ENCODE measurements at regions not wholly inside any gene's neighbourhood (a gene's known extent, or its start where the extent isn't known, plus 50 kb on each side); places are given as distances from the start of the nearest gene placed in this dataset.

- no peaks in the 10 kb centered on the region for H3K9me3 ChIP-seq (ENCODE audit: low read length)
- no peaks in the 10 kb centered on the region for H3K79me2 ChIP-seq (replicated peaks; ENCODE audit: insufficient read depth, low read length)
- H4K20me1 ChIP-seq (ENCODE audit: insufficient read depth), result no peaks in the 10 kb centered on the region
- no peak overlapping the region for H3K4me3 ChIP-seq (ENCODE audit: low read length)
- no peaks in the 10 kb centered on the region for H3K27me3 ChIP-seq (ENCODE audit: insufficient read depth, low read depth, low read length)
- H3F3A ChIP-seq (ENCODE audit: insufficient read depth, low read length, poor library complexity, severe bottlenecking), result no peaks in the 10 kb centered on the region
- H3K9ac ChIP-seq (ENCODE audit: low read length), result no peak overlapping the region
- no peak for TF ChIP-seq POLR2AphosphoS5 (IDR thresholded peaks at IDR 0.05)
- TF ChIP-seq EZH2 (IDR thresholded peaks at IDR 0.05; ENCODE audit: borderline replicate concordance, insufficient read depth, low read length, poor library complexity, severe bottlenecking), result no peak
- TF ChIP-seq EP300 (conservative IDR thresholded peaks at IDR 0.05; ENCODE audit: poor library complexity, severe bottlenecking), result no peak
- no peak for TF ChIP-seq SMC3 (conservative IDR thresholded peaks at IDR 0.05; ENCODE audit: poor library complexity)
- H2AFZ ChIP-seq (ENCODE audit: low read depth, low read length), result no peak overlapping the region
- no peak overlapping the region for H3K4me2 ChIP-seq (ENCODE audit: low read length)
- no peak overlapping the region for H3K27ac ChIP-seq (ENCODE audit: low read length)
- H3K36me3 ChIP-seq (ENCODE audit: insufficient read depth, low read length), result no peaks in the 10 kb centered on the region
- H3K9me2 ChIP-seq (ENCODE audit: insufficient read depth, low read length), result no peaks in the 10 kb centered on the region
Measured at GRCh38 chrX:137236837-137237236, 203.0 kb upstream of the GPR101 start.

- Histone ChIP-seq H3K9me3 (ENCODE audit: low read length) (no peaks in the 10 kb centered on the region), H3K27ac (ENCODE audit: low read length) (no peak overlapping the region), H3K36me3 (ENCODE audit: insufficient read depth, low read length) (no peaks in the 10 kb centered on the region), H3K4me2 (ENCODE audit: low read length) (no peak overlapping the region), H3K27me3 (ENCODE audit: insufficient read depth, low read depth, low read length) (no peaks in the 10 kb centered on the region), H4K20me1 (ENCODE audit: insufficient read depth) (no peaks in the 10 kb centered on the region), H3K9me2 (ENCODE audit: insufficient read depth, low read length) (no peaks in the 10 kb centered on the region), H3K4me3 (ENCODE audit: low read length) (no peak overlapping the region), H3K79me2 (replicated peaks; ENCODE audit: insufficient read depth, low read length) (no peaks in the 10 kb centered on the region), H3F3A (ENCODE audit: insufficient read depth, low read length, poor library complexity, severe bottlenecking) (no peaks in the 10 kb centered on the region), H3K9ac (ENCODE audit: low read length) (no peak overlapping the region), H2AFZ (ENCODE audit: low read depth, low read length) (no peak overlapping the region)
- TF ChIP-seq EP300 (conservative IDR thresholded peaks at IDR 0.05; ENCODE audit: poor library complexity, severe bottlenecking), result no peak
- TF ChIP-seq TAF1 (IDR thresholded peaks at IDR 0.05; ENCODE audit: low read depth), result no peak
- no peak for TF ChIP-seq POLR2AphosphoS5 (IDR thresholded peaks at IDR 0.05)
- TF ChIP-seq MXI1 (conservative IDR thresholded peaks at IDR 0.05; ENCODE audit: poor library complexity, severe bottlenecking), result no peak
Measured at GRCh38 chrX:137234651-137235402, 201.0 kb upstream of the GPR101 start.

GRCh38 chrX:137233478-137233877, 199.7 kb upstream of the GPR101 start:
- H3K27ac ChIP-seq (ENCODE audit: low read length), result no peak overlapping the region
- H3F3A ChIP-seq (ENCODE audit: insufficient read depth, low read length, poor library complexity, severe bottlenecking), result no peaks in the 10 kb centered on the region
- H3K9ac ChIP-seq (ENCODE audit: low read length), result no peak overlapping the region
- H3K36me3 ChIP-seq (ENCODE audit: insufficient read depth, low read length), result no peaks in the 10 kb centered on the region
- H3K9me2 ChIP-seq (ENCODE audit: insufficient read depth, low read length), result no peaks in the 10 kb centered on the region
- no peaks in the 10 kb centered on the region for H4K20me1 ChIP-seq (ENCODE audit: insufficient read depth)
- H2AFZ ChIP-seq (ENCODE audit: low read depth, low read length), result no peak overlapping the region
- H3K27me3 ChIP-seq (ENCODE audit: insufficient read depth, low read depth, low read length), result no peaks in the 10 kb centered on the region
- H3K9me3 ChIP-seq (ENCODE audit: low read length), result no peaks in the 10 kb centered on the region
- H3K4me2 ChIP-seq (ENCODE audit: low read length), result no peak overlapping the region
- H3K4me3 ChIP-seq (ENCODE audit: low read length), result no peak overlapping the region
- no peaks in the 10 kb centered on the region for H3K79me2 ChIP-seq (replicated peaks; ENCODE audit: insufficient read depth, low read length)
- TF ChIP-seq POLR2AphosphoS5 (IDR thresholded peaks at IDR 0.05) (no peak), RAD21 (conservative IDR thresholded peaks at IDR 0.05) (no peak), EP300 (conservative IDR thresholded peaks at IDR 0.05; ENCODE audit: poor library complexity, severe bottlenecking) (no peak), MXI1 (conservative IDR thresholded peaks at IDR 0.05; ENCODE audit: poor library complexity, severe bottlenecking) (no peak), SMC3 (conservative IDR thresholded peaks at IDR 0.05; ENCODE audit: poor library complexity) (no peak), TAF1 (IDR thresholded peaks at IDR 0.05; ENCODE audit: low read depth) (no peak), EZH2 (IDR thresholded peaks at IDR 0.05; ENCODE audit: borderline replicate concordance, insufficient read depth, low read length, poor library complexity, severe bottlenecking) (no peak)
- TF ChIP-seq, protein P1, sequence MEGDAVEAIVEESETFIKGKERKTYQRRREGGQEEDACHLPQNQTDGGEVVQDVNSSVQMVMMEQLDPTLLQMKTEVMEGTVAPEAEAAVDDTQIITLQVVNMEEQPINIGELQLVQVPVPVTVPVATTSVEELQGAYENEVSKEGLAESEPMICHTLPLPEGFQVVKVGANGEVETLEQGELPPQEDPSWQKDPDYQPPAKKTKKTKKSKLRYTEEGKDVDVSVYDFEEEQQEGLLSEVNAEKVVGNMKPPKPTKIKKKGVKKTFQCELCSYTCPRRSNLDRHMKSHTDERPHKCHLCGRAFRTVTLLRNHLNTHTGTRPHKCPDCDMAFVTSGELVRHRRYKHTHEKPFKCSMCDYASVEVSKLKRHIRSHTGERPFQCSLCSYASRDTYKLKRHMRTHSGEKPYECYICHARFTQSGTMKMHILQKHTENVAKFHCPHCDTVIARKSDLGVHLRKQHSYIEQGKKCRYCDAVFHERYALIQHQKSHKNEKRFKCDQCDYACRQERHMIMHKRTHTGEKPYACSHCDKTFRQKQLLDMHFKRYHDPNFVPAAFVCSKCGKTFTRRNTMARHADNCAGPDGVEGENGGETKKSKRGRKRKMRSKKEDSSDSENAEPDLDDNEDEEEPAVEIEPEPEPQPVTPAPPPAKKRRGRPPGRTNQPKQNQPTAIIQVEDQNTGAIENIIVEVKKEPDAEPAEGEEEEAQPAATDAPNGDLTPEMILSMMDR (IDR thresholded peaks at IDR 0.05; ENCODE audit: poor library complexity, severe bottlenecking), result no peak
- TF ChIP-seq, protein P2, sequence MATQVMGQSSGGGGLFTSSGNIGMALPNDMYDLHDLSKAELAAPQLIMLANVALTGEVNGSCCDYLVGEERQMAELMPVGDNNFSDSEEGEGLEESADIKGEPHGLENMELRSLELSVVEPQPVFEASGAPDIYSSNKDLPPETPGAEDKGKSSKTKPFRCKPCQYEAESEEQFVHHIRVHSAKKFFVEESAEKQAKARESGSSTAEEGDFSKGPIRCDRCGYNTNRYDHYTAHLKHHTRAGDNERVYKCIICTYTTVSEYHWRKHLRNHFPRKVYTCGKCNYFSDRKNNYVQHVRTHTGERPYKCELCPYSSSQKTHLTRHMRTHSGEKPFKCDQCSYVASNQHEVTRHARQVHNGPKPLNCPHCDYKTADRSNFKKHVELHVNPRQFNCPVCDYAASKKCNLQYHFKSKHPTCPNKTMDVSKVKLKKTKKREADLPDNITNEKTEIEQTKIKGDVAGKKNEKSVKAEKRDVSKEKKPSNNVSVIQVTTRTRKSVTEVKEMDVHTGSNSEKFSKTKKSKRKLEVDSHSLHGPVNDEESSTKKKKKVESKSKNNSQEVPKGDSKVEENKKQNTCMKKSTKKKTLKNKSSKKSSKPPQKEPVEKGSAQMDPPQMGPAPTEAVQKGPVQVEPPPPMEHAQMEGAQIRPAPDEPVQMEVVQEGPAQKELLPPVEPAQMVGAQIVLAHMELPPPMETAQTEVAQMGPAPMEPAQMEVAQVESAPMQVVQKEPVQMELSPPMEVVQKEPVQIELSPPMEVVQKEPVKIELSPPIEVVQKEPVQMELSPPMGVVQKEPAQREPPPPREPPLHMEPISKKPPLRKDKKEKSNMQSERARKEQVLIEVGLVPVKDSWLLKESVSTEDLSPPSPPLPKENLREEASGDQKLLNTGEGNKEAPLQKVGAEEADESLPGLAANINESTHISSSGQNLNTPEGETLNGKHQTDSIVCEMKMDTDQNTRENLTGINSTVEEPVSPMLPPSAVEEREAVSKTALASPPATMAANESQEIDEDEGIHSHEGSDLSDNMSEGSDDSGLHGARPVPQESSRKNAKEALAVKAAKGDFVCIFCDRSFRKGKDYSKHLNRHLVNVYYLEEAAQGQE (IDR thresholded peaks at IDR 0.05; ENCODE audit: borderline replicate concordance), result no peak

All from neural cell (in vitro differentiated cells).